ENCODE measurements at regions not wholly inside any gene's neighbourhood (a gene's known extent, or its start where the extent isn't known, plus 50 kb on each side); places are given as distances from the start of the nearest gene placed in this dataset.
A peak's percentile ranks its signal among the peaks of the same experiment; 100 is the strongest.

GRCh38 chr1:115201598-115201997 is 112.3 kb upstream of the TSPAN2 start:
- no peaks in the 10 kb centered on the region for H3K36me3 ChIP-seq (ENCODE audit: insufficient read depth, low read length, poor library complexity, severe bottlenecking)
- H3K27ac ChIP-seq (ENCODE audit: low read depth, low read length, poor library complexity, severe bottlenecking), result no peak overlapping the region
- no peaks in the 10 kb centered on the region for H3K4me1 ChIP-seq (ENCODE audit: insufficient read depth, low read length, poor library complexity, severe bottlenecking)
- BruUV-seq (replicated peaks), result no TSS peak
- ChIA-PET CTCF (no interaction called here), POLR2A (ENCODE audit: low non-redundant PET) (no interaction called here)
- TF ChIP-seq EZH2 (IDR thresholded peaks at IDR 0.05; ENCODE audit: borderline replicate concordance, low read depth, low read length, poor library complexity, severe bottlenecking) (no peak), CTCF (conservative IDR thresholded peaks at IDR 0.05; ENCODE audit: low read depth, low read length) (no peak)
- no peak overlapping the region for H3K4me3 ChIP-seq (ENCODE audit: low read depth, low read length, poor library complexity, severe bottlenecking)
- no peaks in the 10 kb centered on the region for H3K9me3 ChIP-seq (ENCODE audit: low read depth, low read length, poor library complexity, severe bottlenecking)
- intact Hi-C loops (cut with micrococcal nuclease; ENCODE audit: unreplicated experiment), result no loop called here
- H3K27me3 ChIP-seq (replicated peaks; ENCODE audit: insufficient read depth, low read depth, low read length, poor library complexity), result no peaks in the 10 kb centered on the region
- no peak for DNase-seq (ENCODE audit: low spot score)

GRCh38 chr1:115199416-115200132 is 110.3 kb upstream of the TSPAN2 start:
- no peaks in the 10 kb centered on the region for H3K36me3 ChIP-seq (ENCODE audit: insufficient read depth, low read length, poor library complexity, severe bottlenecking)
- H3K4me3 ChIP-seq (ENCODE audit: low read depth, low read length, poor library complexity, severe bottlenecking), result no peak overlapping the region
- no peak for DNase-seq (ENCODE audit: low spot score)
- H3K27me3 ChIP-seq (replicated peaks; ENCODE audit: insufficient read depth, low read depth, low read length, poor library complexity), result no peaks in the 10 kb centered on the region
- no peaks in the 10 kb centered on the region for H3K4me1 ChIP-seq (ENCODE audit: insufficient read depth, low read length, poor library complexity, severe bottlenecking)
- intact Hi-C loops (cut with micrococcal nuclease; ENCODE audit: unreplicated experiment), result no loop called here
- ChIA-PET CTCF (no interaction called here), POLR2A (ENCODE audit: low non-redundant PET) (no interaction called here)
- no peaks in the 10 kb centered on the region for H3K9me3 ChIP-seq (ENCODE audit: low read depth, low read length, poor library complexity, severe bottlenecking)
- BruUV-seq (replicated peaks), result no TSS peak
- no peak overlapping the region for H3K27ac ChIP-seq (ENCODE audit: low read depth, low read length, poor library complexity, severe bottlenecking)
- no peak for TF ChIP-seq CTCF (conservative IDR thresholded peaks at IDR 0.05; ENCODE audit: low read depth, low read length)

- no peaks in the 10 kb centered on the region for H3K9me3 ChIP-seq (ENCODE audit: low read depth, low read length, poor library complexity, severe bottlenecking)
- no peaks in the 10 kb centered on the region for H3K4me1 ChIP-seq (ENCODE audit: insufficient read depth, low read length, poor library complexity, severe bottlenecking)
- no peaks in the 10 kb centered on the region for H3K36me3 ChIP-seq (ENCODE audit: insufficient read depth, low read length, poor library complexity, severe bottlenecking)
- intact Hi-C loops (cut with micrococcal nuclease; ENCODE audit: unreplicated experiment), result no loop called here
- H3K27me3 ChIP-seq (replicated peaks; ENCODE audit: insufficient read depth, low read depth, low read length, poor library complexity), result no peaks in the 10 kb centered on the region
- H3K27ac ChIP-seq (ENCODE audit: low read depth, low read length, poor library complexity, severe bottlenecking), result no peak overlapping the region
- TF ChIP-seq EZH2 (IDR thresholded peaks at IDR 0.05; ENCODE audit: borderline replicate concordance, low read depth, low read length, poor library complexity, severe bottlenecking) (no peak), CTCF (conservative IDR thresholded peaks at IDR 0.05; ENCODE audit: low read depth, low read length) (no peak)
- no peak overlapping the region for H3K4me3 ChIP-seq (ENCODE audit: low read depth, low read length, poor library complexity, severe bottlenecking)
- CTCF ChIA-PET, result no interaction called here
- peak; percentile 56 for DNase-seq (ENCODE audit: low spot score)
- POLR2A ChIA-PET (ENCODE audit: low non-redundant PET), result interaction anchor here (0.6 kb wide), 1 partner anchor 284 kb away, joined by 5 read pairs; no protein-coding TSS in a partner anchor
- BruUV-seq (replicated peaks), result no TSS peak
Observed at GRCh38 chr1:115198938-115199337, 109.6 kb upstream of the TSPAN2 start.
